Fibroblast of lung (primary cell): ENCODE measurements at regions not wholly inside any gene's neighbourhood (a gene's known extent, or its start where the extent isn't known, plus 50 kb on each side); places are given as distances from the start of the nearest gene placed in this dataset.

ENCODE experiments used
- DNase-seq, 2 donors: peaks; one replicate each; pipeline versions ENCODE4 v3.0.0 to v3.0.0-alpha.2; 2010; ENCODE audit warnings: low read depth in 2 of 2
- H2AFZ ChIP-seq: 2 replicates; pipeline ENCODE4 v1.5.1; 2012; ENCODE audit warnings: low read length, control low read depth, inconsistent platforms
- H3K27ac ChIP-seq: 2 replicates; pipeline ENCODE4 v1.5.1; 2011; ENCODE audit warnings: low read length, control low read depth; ENCODE audit not compliant: insufficient read depth
- H3K27me3 ChIP-seq: 2 replicates; pipeline ENCODE4 v1.5.1; 2011; ENCODE audit warnings: mild to moderate bottlenecking, low read length; ENCODE audit not compliant: control insufficient read depth, insufficient read depth
- H3K36me3 ChIP-seq: 2 replicates; pipeline ENCODE4 v1.5.1; 2011; ENCODE audit warnings: low read length; ENCODE audit not compliant: control insufficient read depth, insufficient read depth
- H3K4me1 ChIP-seq: 2 replicates; pipeline ENCODE4 v1.5.1; 2011; ENCODE audit warnings: low read length; ENCODE audit not compliant: control insufficient read depth, insufficient read depth; ENCODE audit errors: extremely low read depth
- H3K4me2 ChIP-seq: 2 replicates; pipeline ENCODE4 v1.5.1; 2011; ENCODE audit warnings: low read length, control low read depth; ENCODE audit not compliant: insufficient read depth; ENCODE audit errors: extremely low read depth
- H3K4me3 ChIP-seq, 4 experiments: fragments of 200-600 bp in 1 of 4; sonication (generic) in 1 of 4; replicated peaks in 1 of 4; 2 replicates each; pipeline ENCODE4 v1.5.1; 2011 to 2016; ENCODE audit warnings: low read length in 4 of 4, low read depth in 3 of 4, mild to moderate bottlenecking in 3 of 4, control low read depth in 2 of 4, inconsistent platforms in 1 of 4, mixed read lengths in 1 of 4; ENCODE audit not compliant: insufficient read depth in 1 of 4; ENCODE audit errors: control extremely low read depth in 1 of 4
- H3K79me2 ChIP-seq: 2 replicates; pipeline ENCODE4 v1.5.1; 2012; ENCODE audit warnings: mild to moderate bottlenecking, low read length, inconsistent platforms; ENCODE audit not compliant: control insufficient read depth, insufficient read depth
- H3K9ac ChIP-seq: 2 replicates; pipeline ENCODE4 v1.5.1; 2011; ENCODE audit warnings: mild to moderate bottlenecking, low read length, control low read depth; ENCODE audit not compliant: insufficient read depth
- H3K9me3 ChIP-seq: 2 replicates; pipeline ENCODE4 v1.5.1; 2012; ENCODE audit warnings: low read depth, low read length; ENCODE audit not compliant: control insufficient read depth, insufficient read depth
- H4K20me1 ChIP-seq: 2 replicates; pipeline ENCODE4 v1.5.1; 2011; ENCODE audit warnings: low read length; ENCODE audit not compliant: control insufficient read depth, insufficient read depth; ENCODE audit errors: extremely low read depth
- EZH2 ChIP-seq: IDR thresholded peaks from 2 replicates; pipeline ENCODE4 v1.5.1; 2012; ENCODE audit warnings: low read length, control low read depth, mild to moderate bottlenecking; ENCODE audit errors: missing control alignments
- TF ChIP-seq, protein P1 (sequence below), 2 donors: IDR thresholded peaks in 1 of 2; conservative IDR thresholded peaks in 1 of 2; 1 replicate in 1 of 2; 2 replicates in 1 of 2; pipeline ENCODE4 v1.5.1; 2011 to 2012; ENCODE audit warnings: low read length in 2 of 2, control low read depth in 1 of 2, inconsistent platforms in 1 of 2, low read depth in 1 of 2, mild to moderate bottlenecking in 1 of 2

DNA sequence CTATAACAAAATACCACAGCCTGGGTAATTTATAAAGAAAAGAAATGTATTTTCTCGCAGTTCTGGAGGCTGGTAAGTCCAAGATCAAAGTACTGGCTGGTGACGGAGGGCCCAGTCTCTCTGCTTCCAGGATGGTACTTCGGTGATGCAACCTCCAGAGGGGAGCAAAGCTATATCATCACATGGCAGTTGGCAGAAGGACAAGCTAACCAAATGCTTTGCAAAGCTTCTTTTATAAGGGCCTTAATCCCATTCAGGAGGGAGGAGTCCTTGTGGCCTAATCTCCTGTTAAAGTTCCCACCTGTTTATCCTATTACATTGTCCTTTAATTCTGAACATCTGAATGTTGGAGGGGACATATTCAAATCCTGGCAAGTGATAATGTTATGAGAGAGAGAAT lies 134.1 kb upstream of the SP4 start:
- H4K20me1 ChIP-seq = no peaks in the 10 kb centered on the region
- no peak for DNase-seq
- H2AFZ ChIP-seq = no peak overlapping the region
- no peaks in the 10 kb centered on the region for H3K4me1 ChIP-seq
- H3K9me3 ChIP-seq = no peaks in the 10 kb centered on the region
- H3K27me3 ChIP-seq = no peaks in the 10 kb centered on the region
- no peaks in the 10 kb centered on the region for H3K36me3 ChIP-seq
- H3K27ac ChIP-seq = no peak overlapping the region
- H3K79me2 ChIP-seq = no peaks in the 10 kb centered on the region
- H3K4me2 ChIP-seq = no peak overlapping the region
- H3K4me3 ChIP-seq = no peak overlapping the region
- TF ChIP-seq EZH2 = no peak
- TF ChIP-seq, protein P1, sequence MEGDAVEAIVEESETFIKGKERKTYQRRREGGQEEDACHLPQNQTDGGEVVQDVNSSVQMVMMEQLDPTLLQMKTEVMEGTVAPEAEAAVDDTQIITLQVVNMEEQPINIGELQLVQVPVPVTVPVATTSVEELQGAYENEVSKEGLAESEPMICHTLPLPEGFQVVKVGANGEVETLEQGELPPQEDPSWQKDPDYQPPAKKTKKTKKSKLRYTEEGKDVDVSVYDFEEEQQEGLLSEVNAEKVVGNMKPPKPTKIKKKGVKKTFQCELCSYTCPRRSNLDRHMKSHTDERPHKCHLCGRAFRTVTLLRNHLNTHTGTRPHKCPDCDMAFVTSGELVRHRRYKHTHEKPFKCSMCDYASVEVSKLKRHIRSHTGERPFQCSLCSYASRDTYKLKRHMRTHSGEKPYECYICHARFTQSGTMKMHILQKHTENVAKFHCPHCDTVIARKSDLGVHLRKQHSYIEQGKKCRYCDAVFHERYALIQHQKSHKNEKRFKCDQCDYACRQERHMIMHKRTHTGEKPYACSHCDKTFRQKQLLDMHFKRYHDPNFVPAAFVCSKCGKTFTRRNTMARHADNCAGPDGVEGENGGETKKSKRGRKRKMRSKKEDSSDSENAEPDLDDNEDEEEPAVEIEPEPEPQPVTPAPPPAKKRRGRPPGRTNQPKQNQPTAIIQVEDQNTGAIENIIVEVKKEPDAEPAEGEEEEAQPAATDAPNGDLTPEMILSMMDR (conservative IDR thresholded peaks at IDR 0.05 in 1 of 2, IDR thresholded peaks at IDR 0.05 in 1 of 2; ENCODE audit: low read depth in 1 of 2, low read length in 2 of 2) = no peak
- no peak overlapping the region for H3K9ac ChIP-seq

DNA sequence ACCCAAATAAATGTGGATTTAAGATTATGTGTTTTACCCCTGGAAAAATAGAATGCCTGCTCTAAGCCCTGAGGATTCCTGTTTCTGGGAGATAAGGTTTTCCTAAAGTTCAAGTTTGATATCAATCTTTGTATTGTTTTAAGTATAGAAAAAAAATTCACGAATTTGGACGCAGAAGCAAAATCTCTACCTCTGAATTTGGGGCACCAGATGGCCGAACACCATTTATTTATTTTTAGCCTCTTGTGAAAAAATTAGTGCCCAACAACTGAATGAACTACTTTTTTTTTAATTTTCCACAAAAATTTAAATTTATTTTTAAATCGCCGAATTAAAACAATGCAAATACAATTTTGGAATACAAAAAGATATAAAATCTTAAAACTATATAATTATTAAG lies 128.1 kb upstream of the SP4 start:
- Histone ChIP-seq H3K9me3 (no peaks in the 10 kb centered on the region), H3K27me3 (no peaks in the 10 kb centered on the region), H3K4me2 (no peak overlapping the region), H3K36me3 (no peaks in the 10 kb centered on the region), H3K79me2 (no peaks in the 10 kb centered on the region), H3K4me1 (no peaks in the 10 kb centered on the region), H2AFZ (no peak overlapping the region), H4K20me1 (no peaks in the 10 kb centered on the region), H3K27ac (no peak overlapping the region), H3K9ac (no peak overlapping the region), H3K4me3 (no peak overlapping the region)
- no peak for TF ChIP-seq EZH2
- no peak for DNase-seq

DNA sequence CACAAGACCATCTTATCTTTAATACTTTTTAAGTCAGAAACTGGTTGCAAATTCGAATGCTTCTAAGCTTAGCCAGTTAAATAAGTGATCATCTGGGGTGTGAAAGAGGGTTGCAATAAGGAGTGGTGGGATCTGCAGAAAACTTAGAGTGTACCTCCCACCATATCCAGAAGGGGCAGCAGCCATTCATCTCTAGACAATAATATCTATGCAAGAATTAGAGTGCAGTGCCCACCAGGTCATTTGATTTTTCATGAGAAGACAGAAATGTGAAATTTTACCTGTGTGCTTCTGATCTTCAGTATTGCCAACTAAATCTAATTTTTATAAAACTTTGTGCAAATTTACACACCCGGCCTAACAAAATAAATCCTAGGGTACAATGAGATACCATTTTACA lies 127.2 kb upstream of the SP4 start:
- no peaks in the 10 kb centered on the region for H3K4me1 ChIP-seq
- no peak overlapping the region for H3K4me3 ChIP-seq
- H3K36me3 ChIP-seq = no peaks in the 10 kb centered on the region
- TF ChIP-seq, protein P1 (conservative IDR thresholded peaks at IDR 0.05 in 1 of 2, IDR thresholded peaks at IDR 0.05 in 1 of 2; ENCODE audit: low read depth in 1 of 2, low read length in 2 of 2) = peak in 1 of 2 donors; percentile 10
- TF ChIP-seq EZH2 = no peak
- no peak for DNase-seq
- H2AFZ ChIP-seq = no peak overlapping the region
- no peak overlapping the region for H3K27ac ChIP-seq
- no peaks in the 10 kb centered on the region for H3K79me2 ChIP-seq
- no peak overlapping the region for H3K9ac ChIP-seq
- H3K9me3 ChIP-seq = no peaks in the 10 kb centered on the region
- H4K20me1 ChIP-seq = no peaks in the 10 kb centered on the region
- no peaks in the 10 kb centered on the region for H3K27me3 ChIP-seq
- H3K4me2 ChIP-seq = no peak overlapping the region
